ENCODE measurements at regions not wholly inside any gene's neighbourhood (a gene's known extent, or its start where the extent isn't known, plus 50 kb on each side); places are given as distances from the start of the nearest gene placed in this dataset.
"Not testable (repeated sequence)": the region's sequence is repeated elsewhere in the genome, so short reads cannot be mapped to it uniquely, and the experiment has no call there.

DNA sequence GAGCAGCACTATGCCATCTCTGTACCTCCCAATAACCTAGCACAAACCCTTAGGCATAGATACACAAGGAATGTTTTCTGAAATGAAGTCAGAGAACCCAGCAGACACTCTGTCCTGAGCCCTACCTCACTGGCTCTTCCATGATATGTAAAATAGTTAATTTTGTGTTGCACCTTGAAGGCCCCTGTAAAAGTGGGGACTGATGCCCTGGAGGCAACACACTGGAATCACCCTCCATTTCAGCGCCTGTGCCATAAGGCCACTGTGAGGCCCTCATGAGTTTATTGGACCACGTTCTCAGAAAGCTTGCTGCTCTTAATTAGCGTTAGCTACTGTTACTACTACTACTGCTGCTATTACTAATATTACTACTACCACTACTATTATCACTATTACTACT lies 670.1 kb upstream of the SOX11 start:
- no peak overlapping the region for H3K4me2 ChIP-seq
- no peaks in the 10 kb centered on the region for H3K27me3 ChIP-seq
- H3K9ac ChIP-seq: no peak overlapping the region
- H3K9me3 ChIP-seq: peaks cover 7% of the 10 kb centered on the region; the same call in 1 of the 2 replicates
- H3K27ac ChIP-seq: no peak overlapping the region
- no peaks in the 10 kb centered on the region for H4K20me1 ChIP-seq
- no peaks in the 10 kb centered on the region for H3K4me1 ChIP-seq
- no peak for TF ChIP-seq Cebpa-rat (IDR thresholded peaks at IDR 0.05)
- no peaks in the 10 kb centered on the region for H3K36me3 ChIP-seq
- H3K4me3 ChIP-seq: no peak overlapping the region

GRCh38 chr2:5022708-5023635 lies 669.2 kb upstream of the SOX11 start:
- not testable (repeated sequence) for H3K4me2 ChIP-seq, H3K27me3 ChIP-seq, H3K4me3 ChIP-seq, H3K36me3 ChIP-seq, H3K9me3 ChIP-seq, H3K9ac ChIP-seq, H4K20me1 ChIP-seq, H3K4me1 ChIP-seq, H3K27ac ChIP-seq

GRCh38 chr2:5026571-5027234 lies 665.5 kb upstream of the SOX11 start:
- H3K4me1 ChIP-seq: no peaks in the 10 kb centered on the region
- H3K9ac ChIP-seq: no peak overlapping the region
- H3K27ac ChIP-seq: no peak overlapping the region
- peaks cover 7% of the 10 kb centered on the region; the same call in 1 of the 2 replicates for H3K9me3 ChIP-seq
- no peak overlapping the region for H3K4me2 ChIP-seq
- no peak overlapping the region for H3K4me3 ChIP-seq
- no peak for TF ChIP-seq Cebpa-rat (IDR thresholded peaks at IDR 0.05)
- no peaks in the 10 kb centered on the region for H3K27me3 ChIP-seq
- H3K36me3 ChIP-seq: no peaks in the 10 kb centered on the region
- H4K20me1 ChIP-seq: no peaks in the 10 kb centered on the region

- Histone ChIP-seq H3K9me3 (no peaks in the 10 kb centered on the region), H3K4me3 (no peak overlapping the region), H3K4me1 (no peaks in the 10 kb centered on the region), H3K27ac (no peak overlapping the region), H4K20me1 (no peaks in the 10 kb centered on the region), H3K36me3 (no peaks in the 10 kb centered on the region), H3K9ac (no peak overlapping the region), H3K27me3 (no peaks in the 10 kb centered on the region), H3K4me2 (no peak overlapping the region)
- no peak for TF ChIP-seq Cebpa-rat (IDR thresholded peaks at IDR 0.05)
Measured at GRCh38 chr2:5035057-5035488, 657.1 kb upstream of the SOX11 start.

DNA sequence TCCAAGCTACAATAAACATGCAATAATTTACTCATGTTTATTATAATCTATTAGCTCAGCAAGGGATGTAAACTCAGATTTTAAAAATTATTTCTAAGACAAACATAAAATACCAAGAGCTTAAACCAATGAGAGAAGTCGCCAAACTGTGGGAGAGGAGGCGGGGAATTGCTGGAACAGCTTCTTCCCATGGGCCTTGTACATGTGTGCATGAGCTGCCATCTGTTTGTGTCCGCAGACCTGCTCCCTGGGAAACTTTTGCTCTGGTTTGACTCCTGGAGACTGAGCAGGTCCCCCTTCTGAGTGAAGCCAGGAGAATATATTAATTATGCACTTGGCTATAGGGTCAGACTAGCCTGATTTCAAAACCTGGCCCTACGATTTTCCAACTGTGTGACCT lies 655.9 kb upstream of the SOX11 start:
- H3K4me2 ChIP-seq: no peak overlapping the region
- no peak overlapping the region for H3K27ac ChIP-seq
- no peaks in the 10 kb centered on the region for H3K36me3 ChIP-seq
- no peak for TF ChIP-seq Cebpa-rat (IDR thresholded peaks at IDR 0.05)
- H3K9ac ChIP-seq: no peak overlapping the region
- H3K4me3 ChIP-seq: no peak overlapping the region
- H4K20me1 ChIP-seq: no peaks in the 10 kb centered on the region
- H3K9me3 ChIP-seq: no peaks in the 10 kb centered on the region
- no peaks in the 10 kb centered on the region for H3K4me1 ChIP-seq
- H3K27me3 ChIP-seq: no peaks in the 10 kb centered on the region

DNA sequence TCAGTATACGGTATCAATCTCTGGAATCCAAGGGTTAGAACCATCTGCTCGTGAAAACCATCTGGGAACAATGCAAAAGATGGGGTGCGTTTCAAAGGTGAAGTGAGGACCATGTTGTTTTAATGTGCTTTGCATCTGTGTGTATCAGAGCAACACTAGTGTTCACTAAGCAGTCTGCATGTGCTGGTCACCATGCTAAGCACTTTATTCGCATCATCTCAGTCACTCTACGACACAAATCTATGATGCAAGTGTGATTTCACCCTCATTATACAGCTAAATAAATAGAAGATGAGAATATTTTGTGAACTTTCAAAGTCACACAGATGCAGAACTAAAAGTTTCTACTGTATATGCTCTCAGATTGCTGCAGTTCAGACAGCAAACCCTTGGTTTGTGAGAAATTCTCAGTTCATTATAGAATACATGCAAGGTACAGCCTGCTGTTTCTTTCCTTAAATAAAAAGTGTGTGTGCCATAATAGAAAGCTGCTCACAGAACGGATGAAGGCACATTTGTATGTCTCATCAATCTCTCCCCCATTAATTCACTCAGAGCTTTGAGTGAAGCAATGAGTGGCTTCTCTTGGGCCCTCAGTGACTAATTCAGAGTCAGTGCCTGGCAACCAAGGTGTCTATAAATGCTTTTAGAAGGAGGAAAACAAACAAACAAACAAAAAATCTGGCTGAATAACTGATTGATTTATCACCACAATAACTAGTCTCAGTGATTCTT lies 652.8 kb upstream of the SOX11 start:
- Histone ChIP-seq H3K4me3 (no peak overlapping the region), H4K20me1 (no peaks in the 10 kb centered on the region), H3K4me1 (no peaks in the 10 kb centered on the region), H3K27ac (no peak overlapping the region), H3K9ac (no peak overlapping the region), H3K27me3 (no peaks in the 10 kb centered on the region), H3K4me2 (no peak overlapping the region), H3K9me3 (no peaks in the 10 kb centered on the region), H3K36me3 (no peaks in the 10 kb centered on the region)
- no peak for TF ChIP-seq Cebpa-rat (IDR thresholded peaks at IDR 0.05)

DNA sequence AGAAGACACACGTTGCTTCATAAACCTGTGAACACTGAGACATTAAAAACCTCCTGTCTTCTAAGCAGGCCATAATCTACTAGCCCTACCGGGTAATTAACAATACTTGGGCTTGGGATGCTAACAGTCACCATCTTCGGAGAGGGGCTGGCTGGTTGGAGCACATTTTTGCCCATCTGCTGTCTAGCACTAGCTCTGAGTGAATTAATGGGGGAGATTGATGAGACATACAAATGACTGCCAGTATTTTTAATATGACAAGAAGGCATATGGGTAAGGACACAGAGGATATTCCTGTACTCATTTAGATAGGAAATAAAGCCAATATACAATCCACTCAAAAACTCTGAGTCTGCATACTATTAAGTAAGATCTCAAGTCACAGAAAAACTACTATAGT lies 651.6 kb upstream of the SOX11 start:
- no peaks in the 10 kb centered on the region for H3K27me3 ChIP-seq
- H3K36me3 ChIP-seq: no peaks in the 10 kb centered on the region
- H4K20me1 ChIP-seq: no peaks in the 10 kb centered on the region
- H3K27ac ChIP-seq: no peak overlapping the region
- TF ChIP-seq Cebpa-rat (IDR thresholded peaks at IDR 0.05): no peak
- no peaks in the 10 kb centered on the region for H3K4me1 ChIP-seq
- H3K4me2 ChIP-seq: no peak overlapping the region
- no peaks in the 10 kb centered on the region for H3K9me3 ChIP-seq
- H3K9ac ChIP-seq: no peak overlapping the region
- H3K4me3 ChIP-seq: no peak overlapping the region

DNA sequence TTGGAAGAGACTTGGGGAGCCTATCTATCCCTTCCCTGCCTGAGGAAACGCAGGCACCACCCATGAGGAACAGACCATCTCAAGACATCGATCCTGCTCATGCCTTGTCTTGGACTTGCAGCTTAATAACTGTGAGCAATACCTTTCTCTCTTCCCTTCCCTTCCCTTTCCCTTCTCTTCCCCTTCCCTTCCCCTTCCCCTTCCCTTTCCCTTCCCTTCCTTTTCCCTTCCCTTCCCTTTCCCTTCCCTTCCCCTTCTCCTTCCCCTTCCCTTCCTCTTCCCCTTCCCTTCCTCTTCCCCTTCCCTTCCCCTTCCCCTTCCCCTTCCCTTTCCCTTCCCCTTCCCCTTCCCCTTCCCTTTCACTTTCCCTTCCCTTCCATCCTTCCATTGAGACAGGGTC lies 650.7 kb upstream of the SOX11 start:
- Histone ChIP-seq H3K9me3 (no peaks in the 10 kb centered on the region), H3K4me2 (no peak overlapping the region), H3K27me3 (no peaks in the 10 kb centered on the region), H3K4me3 (no peak overlapping the region), H3K4me1 (no peaks in the 10 kb centered on the region), H3K9ac (no peak overlapping the region), H4K20me1 (no peaks in the 10 kb centered on the region), H3K36me3 (no peaks in the 10 kb centered on the region), H3K27ac (no peak overlapping the region)
- TF ChIP-seq Cebpa-rat (IDR thresholded peaks at IDR 0.05): no peak

DNA sequence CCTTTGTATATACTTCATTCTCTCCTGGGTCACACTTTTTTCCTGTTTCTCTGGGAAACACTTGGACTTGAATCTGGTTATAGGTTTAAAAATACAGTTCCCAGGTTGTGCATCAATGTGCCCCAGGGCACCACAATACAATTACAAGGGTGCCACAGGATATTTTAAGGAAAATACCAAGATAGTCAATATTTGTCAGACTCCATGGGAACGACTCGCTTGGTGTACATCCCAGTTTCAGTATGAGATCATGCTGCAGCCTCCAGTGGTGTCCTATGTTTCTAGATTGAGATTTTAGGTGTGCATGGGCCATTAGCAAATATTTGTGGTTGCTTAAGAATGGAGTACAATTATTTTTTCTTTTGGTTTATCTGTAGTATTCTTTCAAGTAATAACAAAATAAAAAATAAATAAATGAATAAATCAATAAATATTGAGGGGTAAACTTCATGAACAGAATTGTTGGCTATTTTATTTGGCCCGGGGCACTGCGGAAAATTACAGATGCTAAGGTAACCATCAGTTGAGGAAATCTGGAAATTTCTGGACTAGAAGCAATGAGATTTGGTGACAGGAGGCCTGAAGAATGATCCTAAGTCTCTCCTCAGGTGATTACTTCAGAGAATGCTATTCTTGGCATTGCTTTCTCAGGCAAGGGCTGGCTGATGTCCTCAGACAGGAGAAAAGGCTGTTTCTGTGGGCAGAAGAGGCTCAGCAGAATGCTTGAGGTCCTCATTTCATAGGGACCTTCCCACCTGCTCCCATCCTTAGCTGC lies 649.3 kb upstream of the SOX11 start:
- no peak overlapping the region for H3K4me3 ChIP-seq
- no peak overlapping the region for H3K27ac ChIP-seq
- H3K9me3 ChIP-seq: no peaks in the 10 kb centered on the region
- no peaks in the 10 kb centered on the region for H3K27me3 ChIP-seq
- no peaks in the 10 kb centered on the region for H3K36me3 ChIP-seq
- no peak for TF ChIP-seq Cebpa-rat (IDR thresholded peaks at IDR 0.05)
- H3K4me1 ChIP-seq: no peaks in the 10 kb centered on the region
- H3K4me2 ChIP-seq: no peak overlapping the region
- H3K9ac ChIP-seq: no peak overlapping the region
- H4K20me1 ChIP-seq: no peaks in the 10 kb centered on the region
